Parathyroid adenoma (tissue), 2 donors: ENCODE measurements at regions not wholly inside any gene's neighbourhood (a gene's known extent, or its start where the extent isn't known, plus 50 kb on each side); places are given as distances from the start of the nearest gene placed in this dataset.

ENCODE experiments used
- H2AFZ ChIP-seq: fragments of 300-600 bp; sonication (generic); one replicate; pipeline ENCODE4 v1.7.0; 2017; ENCODE audit warnings: antibody characterized with exemption, mild to moderate bottlenecking
- H3K27ac ChIP-seq: fragments of 300-600 bp; sonication (generic); one replicate; pipeline ENCODE4 v1.7.0; 2017
- H3K27me3 ChIP-seq: fragments of 300-600 bp; sonication (generic); one replicate; pipeline ENCODE4 v1.7.0; 2017; ENCODE audit warnings: low read length; ENCODE audit not compliant: control insufficient read depth, insufficient read depth
- H3K36me3 ChIP-seq: fragments of 300-600 bp; sonication (generic); one replicate; pipeline ENCODE4 v1.7.0; 2017; ENCODE audit warnings: low read length; ENCODE audit not compliant: control insufficient read depth, insufficient read depth
- H3K4me1 ChIP-seq: fragments of 300-600 bp; sonication (generic); one replicate; pipeline ENCODE4 v1.7.0; 2017; ENCODE audit warnings: control low read depth
- H3K4me2 ChIP-seq: fragments of 300-600 bp; sonication (generic); one replicate; pipeline ENCODE4 v1.7.0; 2017; ENCODE audit warnings: low read length
- H3K4me3 ChIP-seq: fragments of 300-600 bp; sonication (generic); one replicate; pipeline ENCODE4 v1.7.0; 2017; ENCODE audit warnings: low read depth, low read length
- H3K79me2 ChIP-seq: fragments of 300-600 bp; sonication (generic); one replicate; pipeline ENCODE4 v1.7.0; 2017; ENCODE audit warnings: control low read depth
- H3K9ac ChIP-seq: fragments of 300-600 bp; sonication (generic); one replicate; pipeline ENCODE4 v1.7.0; 2017; ENCODE audit warnings: mild to moderate bottlenecking
- H3K9me3 ChIP-seq: fragments of 300-600 bp; sonication (generic); one replicate; pipeline ENCODE4 v1.7.0; 2017; ENCODE audit warnings: low read length; ENCODE audit not compliant: control insufficient read depth
- CTCF ChIP-seq: fragments of 300-600 bp; sonication (generic); IDR thresholded peaks from one replicate; pipeline ENCODE4 v1.7.0; 2017; ENCODE audit warnings: antibody characterized with exemption, mild to moderate bottlenecking
- donor health status: primary hyperparathyroidism.

- no peaks in the 10 kb centered on the region for H3K36me3 ChIP-seq
- H3K4me2 ChIP-seq = no peak overlapping the region
- H3K4me3 ChIP-seq = no peak overlapping the region
- no peak for TF ChIP-seq CTCF
- no peaks in the 10 kb centered on the region for H3K79me2 ChIP-seq
- H3K4me1 ChIP-seq = peaks cover 7% of the 10 kb centered on the region
- H2AFZ ChIP-seq = no peak overlapping the region
- H3K9ac ChIP-seq = no peak overlapping the region
- no peaks in the 10 kb centered on the region for H3K9me3 ChIP-seq
- H3K27me3 ChIP-seq = no peaks in the 10 kb centered on the region
- no peak overlapping the region for H3K27ac ChIP-seq
These were observed 264.8 kb downstream of the ANAPC1 start for GRCh38 chr2:111618978-111619902.

GRCh38 chr2:111620281-111620680 is 263.7 kb downstream of the ANAPC1 start:
- H3K4me1 ChIP-seq = peaks cover 9% of the 10 kb centered on the region
- H3K9me3 ChIP-seq = no peaks in the 10 kb centered on the region
- H3K4me3 ChIP-seq = no peak overlapping the region
- H3K27me3 ChIP-seq = no peaks in the 10 kb centered on the region
- no peak for TF ChIP-seq CTCF
- H3K79me2 ChIP-seq = no peaks in the 10 kb centered on the region
- no peak overlapping the region for H3K27ac ChIP-seq
- no peak overlapping the region for H3K4me2 ChIP-seq
- no peak overlapping the region for H2AFZ ChIP-seq
- H3K36me3 ChIP-seq = no peaks in the 10 kb centered on the region
- no peak overlapping the region for H3K9ac ChIP-seq

GRCh38 chr2:111622859-111623258 is 261.1 kb downstream of the ANAPC1 start:
- H3K79me2 ChIP-seq = no peaks in the 10 kb centered on the region
- no peak overlapping the region for H3K4me3 ChIP-seq
- no peaks in the 10 kb centered on the region for H3K27me3 ChIP-seq
- H2AFZ ChIP-seq = no peak overlapping the region
- TF ChIP-seq CTCF = no peak
- H3K4me1 ChIP-seq = peaks cover 14% of the 10 kb centered on the region
- no peaks in the 10 kb centered on the region for H3K36me3 ChIP-seq
- H3K9ac ChIP-seq = no peak overlapping the region
- H3K4me2 ChIP-seq = no peak overlapping the region
- no peak overlapping the region for H3K27ac ChIP-seq
- H3K9me3 ChIP-seq = no peaks in the 10 kb centered on the region

- Histone ChIP-seq H3K27ac (no peak overlapping the region), H3K79me2 (no peaks in the 10 kb centered on the region)
- no peak for TF ChIP-seq CTCF
These were observed 260.6 kb downstream of the ANAPC1 start for GRCh38 chr2:111623380-111623779.

More at GRCh38 chr2:111623380-111623779, 260.6 kb downstream of the ANAPC1 start:
- H3K4me2 ChIP-seq = no peak overlapping the region
- peaks cover 14% of the 10 kb centered on the region for H3K4me1 ChIP-seq
- H3K27me3 ChIP-seq = no peaks in the 10 kb centered on the region
- H2AFZ ChIP-seq = no peak overlapping the region
- no peak overlapping the region for H3K9ac ChIP-seq
- no peaks in the 10 kb centered on the region for H3K9me3 ChIP-seq
- H3K4me3 ChIP-seq = no peak overlapping the region
- H3K36me3 ChIP-seq = no peaks in the 10 kb centered on the region
